G401.6 (cell line): ENCODE measurements at regions not wholly inside any gene's neighbourhood (a gene's known extent, or its start where the extent isn't known, plus 50 kb on each side); places are given as distances from the start of the nearest gene placed in this dataset.
A peak's percentile ranks its signal among the peaks of the same experiment; 100 is the strongest.
"Not testable (repeated sequence)": the region's sequence is repeated elsewhere in the genome, so short reads cannot be mapped to it uniquely, and the experiment has no call there.

Experiments used
- FAIRE-seq: peaks from 2 replicates; lab custom pipeline; 2012; peaks lifted over from hg19 to GRCh38; lab: Jason Lieb, UNC

DNA sequence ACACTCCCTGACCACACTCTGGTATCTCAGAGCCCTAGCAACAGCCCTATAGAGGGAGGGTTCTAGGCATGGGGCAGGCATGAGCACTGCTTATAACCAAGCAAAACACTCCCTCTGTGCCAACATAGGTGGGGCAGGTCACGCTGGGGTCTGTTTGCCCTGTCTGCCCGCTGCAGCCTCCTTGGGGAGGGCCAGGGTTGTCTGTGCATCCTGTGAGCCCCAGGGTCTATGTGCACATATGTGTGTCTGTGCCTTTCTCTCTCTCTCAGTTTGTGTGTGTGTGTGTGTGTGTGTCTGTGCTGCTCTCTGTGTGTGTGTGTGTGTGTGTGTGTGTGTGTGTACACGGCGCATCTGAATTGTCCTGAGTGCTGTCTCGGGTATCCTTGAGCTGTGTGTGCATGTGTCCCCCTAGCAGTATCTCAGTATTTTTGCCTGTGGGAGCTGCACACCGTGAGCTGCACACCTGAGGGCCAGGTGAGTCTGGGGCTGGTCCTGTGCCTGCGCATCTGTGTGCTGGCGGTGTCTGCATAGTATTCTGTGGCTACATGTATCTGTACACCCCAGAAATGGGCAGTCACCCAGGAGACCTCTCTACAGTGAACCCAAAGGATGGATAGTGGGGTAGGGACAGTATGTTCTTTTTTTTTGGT, 121.5 kb downstream of the LAT start:
- not testable (repeated sequence) for FAIRE-seq

DNA sequence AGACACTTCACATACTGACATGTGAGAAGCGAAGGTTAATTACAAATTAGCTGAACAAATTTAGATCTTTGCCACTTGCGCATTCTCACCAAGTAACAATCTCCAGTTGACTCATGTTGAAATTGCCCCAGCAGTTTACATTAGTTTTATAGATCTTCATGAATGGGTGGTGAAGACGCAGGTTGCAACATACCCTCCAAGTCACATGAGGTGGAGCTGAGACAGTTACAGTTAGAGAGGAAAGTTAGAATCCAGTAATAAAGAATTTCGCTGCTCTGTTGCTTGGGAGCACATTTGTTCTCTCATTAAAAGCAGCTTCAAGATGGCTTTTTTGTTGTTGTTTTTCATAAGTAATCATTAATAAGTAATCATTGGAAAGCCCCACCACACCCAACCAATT, 119.7 kb downstream of the LAT start:
- FAIRE-seq, result peak; percentile 28

DNA sequence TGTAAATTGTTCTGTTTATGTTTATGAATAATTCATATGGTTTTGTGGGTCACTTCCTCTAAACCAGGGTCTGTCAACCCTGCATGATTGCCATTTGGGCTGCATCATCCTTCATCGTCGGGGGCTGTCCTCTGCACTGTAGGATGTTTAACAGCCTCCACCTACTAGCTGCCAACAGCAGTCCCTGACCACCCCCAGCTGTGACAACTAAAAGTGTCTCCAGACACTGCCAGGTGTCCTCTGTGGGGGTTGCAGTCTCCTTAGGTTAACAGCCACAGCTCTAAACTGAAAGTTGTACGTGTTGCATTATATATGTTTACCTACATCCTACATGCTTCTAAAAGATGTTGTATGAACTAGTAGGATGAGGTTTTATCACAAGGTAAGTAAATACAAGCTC, 113.1 kb downstream of the LAT start:
- FAIRE-seq, result not testable (repeated sequence)

DNA sequence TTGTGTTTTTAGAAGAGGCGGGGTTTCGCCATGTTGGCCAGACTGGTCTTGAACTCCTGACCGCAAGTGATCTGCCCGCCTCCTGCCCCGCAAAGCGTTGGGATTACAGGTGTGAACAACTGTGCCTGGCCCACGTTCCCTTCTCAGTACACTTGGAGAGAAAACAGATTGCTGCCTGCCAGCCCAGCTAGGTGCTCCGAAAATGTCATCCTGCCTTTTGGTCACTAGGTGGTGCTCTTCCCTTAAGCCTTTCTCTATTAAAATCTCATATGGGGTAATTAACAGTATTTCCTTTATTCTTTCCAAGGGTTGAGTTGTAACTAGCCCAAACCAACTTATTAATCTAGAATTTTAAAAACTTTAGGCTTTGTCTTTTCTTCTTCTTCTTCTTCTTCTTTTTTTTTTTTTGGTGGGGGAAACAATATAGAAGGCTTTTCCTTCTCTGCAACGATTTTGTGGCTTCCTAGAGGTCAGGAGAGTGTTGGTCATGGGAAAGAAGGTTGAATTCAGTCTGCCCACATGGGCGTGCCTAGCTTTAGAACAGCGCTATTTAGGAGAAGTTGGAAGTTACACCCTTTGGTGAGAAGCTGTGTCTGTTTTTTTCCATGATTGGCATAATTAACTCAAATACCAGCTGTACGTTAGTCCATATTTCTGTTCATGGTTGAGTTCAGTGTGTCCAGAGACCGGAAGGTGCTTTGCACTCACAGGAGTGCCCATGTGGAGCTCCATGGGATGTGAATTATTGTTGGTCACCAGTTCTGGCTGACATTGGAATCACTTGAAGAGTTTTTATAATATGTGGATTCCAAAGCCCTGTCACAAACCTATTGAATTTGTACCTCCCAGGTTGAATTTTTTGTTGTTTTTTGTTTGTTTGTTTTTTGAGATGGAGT, 110.1 kb downstream of the LAT start:
- peak; percentile 79 for FAIRE-seq

DNA sequence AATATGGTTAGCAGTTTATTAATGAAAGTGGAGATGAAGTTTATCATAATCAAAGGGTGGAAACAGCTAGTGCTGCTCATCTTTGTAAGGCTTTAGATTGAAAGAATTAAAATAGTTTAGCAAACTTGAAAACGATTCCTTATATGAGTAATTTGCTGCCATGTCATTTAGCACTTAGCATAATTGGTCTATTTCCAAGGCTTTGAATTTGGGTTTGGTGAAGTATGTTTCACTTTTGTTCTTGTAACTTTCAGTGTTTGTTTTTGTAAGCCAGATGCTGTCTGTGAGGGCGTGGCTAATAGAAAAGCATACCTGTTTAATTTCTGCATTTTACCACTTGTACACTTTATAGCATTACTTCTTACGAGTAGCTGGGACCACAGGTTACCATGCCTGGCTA, 109.5 kb downstream of the LAT start:
- FAIRE-seq, result not testable (repeated sequence)

DNA sequence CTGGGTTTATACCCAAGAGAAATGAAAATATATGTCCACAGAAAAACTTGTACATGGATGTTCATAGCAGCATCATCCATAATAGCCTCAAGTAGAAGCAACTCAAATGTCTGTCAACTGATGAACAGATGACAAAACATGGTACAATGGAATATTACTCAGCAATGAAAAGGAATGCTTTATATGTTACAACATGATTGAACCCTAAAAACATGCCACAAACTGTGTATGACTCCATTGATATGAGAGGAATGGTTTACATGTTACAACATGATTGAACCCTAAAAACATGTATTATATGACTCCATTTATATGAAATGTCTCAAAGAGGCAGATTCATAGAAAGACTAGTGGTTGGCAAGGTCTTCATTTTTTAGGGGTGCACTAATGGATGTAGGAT, 104.8 kb downstream of the LAT start:
- not testable (repeated sequence) for FAIRE-seq

DNA sequence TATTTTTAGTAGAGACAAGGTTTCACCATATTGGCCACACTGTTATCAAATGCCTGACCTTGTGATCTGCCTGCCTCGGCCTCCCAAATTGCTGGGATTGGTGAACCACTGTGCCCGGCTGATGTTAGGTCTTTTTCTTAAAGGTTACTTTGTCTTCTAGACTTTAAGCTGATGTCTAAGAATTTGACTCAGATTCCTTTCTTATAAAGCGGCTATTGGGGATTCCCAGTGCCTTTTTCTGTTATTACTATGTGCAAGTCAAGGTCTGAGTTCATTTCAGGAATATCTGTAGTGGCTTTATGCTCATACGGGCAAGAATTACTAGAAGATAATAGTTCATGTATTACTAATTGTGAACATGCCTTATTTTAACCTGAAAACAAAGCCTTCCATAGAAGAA, 102.8 kb downstream of the LAT start:
- FAIRE-seq, result not testable (repeated sequence)

DNA sequence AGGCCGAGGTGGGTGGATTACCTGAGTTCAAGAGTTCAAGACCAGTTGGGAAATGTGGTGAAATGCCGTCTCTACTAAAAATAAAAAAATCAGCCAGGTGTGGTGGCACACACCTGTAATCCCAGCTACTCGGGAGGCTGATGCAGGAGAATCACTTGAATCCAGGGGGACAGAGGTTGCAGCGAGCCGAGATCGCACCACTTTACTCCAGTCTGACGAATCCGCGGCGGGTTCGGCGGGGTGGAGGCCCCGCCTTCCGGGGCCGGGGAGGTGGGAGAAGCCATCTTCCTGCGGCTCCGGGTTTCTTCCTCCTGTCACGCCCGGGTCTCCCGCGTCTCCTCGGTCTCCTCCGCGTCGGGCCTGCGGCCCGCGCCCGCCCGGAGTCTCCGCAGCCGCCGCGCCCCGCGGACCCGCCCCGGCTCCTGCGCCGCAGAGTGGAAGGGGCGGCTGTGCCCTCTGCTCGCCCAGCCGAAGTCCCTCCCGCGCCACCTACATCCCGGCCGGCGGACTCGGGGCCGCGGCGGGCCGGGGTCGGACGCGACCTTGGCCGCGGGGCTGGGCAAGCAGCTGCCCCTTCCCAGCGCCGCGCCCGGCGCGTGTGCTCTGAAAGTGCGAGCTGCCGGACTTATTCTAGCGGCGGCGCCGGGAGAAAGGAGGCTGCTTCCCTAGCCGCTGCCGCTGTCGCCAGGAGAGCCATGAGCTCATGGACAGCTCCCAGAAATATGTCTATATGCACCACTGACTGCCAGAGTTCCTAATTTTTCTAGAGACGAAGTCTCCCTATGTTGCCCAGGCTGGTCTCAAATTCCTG, 97.2 kb downstream of the LAT start:
- not testable (repeated sequence) for FAIRE-seq

DNA sequence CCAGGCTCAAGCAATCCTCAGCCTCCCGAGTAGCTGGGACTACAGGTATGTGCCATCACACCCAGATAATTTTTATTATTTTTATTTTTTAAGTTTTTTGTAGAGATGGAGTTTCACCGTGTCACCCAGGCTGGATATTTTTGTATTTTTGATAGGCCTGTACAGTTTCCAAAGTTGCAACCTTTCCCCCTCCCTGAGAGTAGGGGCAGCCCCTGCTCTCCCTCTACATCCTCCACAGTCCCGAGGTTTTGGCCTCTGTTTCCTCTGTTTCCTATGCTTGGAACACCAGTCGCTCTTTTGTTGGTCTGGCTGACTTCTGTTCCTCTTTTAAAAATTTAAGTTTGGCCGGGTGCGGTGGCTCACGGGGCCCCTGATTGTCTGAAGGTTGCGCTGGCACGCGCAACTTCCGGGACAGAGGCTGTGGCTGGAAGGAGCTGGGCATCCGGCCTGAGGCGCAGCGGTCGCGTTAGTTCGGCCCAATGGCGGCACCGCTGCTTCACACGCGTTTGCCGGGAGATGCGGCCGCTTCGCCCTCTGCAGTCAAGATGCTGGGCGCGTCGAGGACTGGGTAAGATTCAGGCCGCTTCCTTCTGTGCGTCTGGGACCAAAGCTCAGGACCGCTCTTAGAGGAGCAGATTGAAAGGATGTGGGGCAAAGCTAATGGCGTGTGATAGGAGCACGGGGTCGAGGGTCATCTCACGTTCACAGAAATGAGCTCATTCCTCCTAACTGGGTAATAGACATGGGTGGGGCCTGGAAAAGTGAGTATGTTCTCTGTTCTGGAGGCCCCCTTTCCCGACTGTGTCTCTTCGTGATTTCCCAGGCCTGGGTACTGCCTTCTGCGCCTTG, 89.9 kb downstream of the LAT start:
- not testable (repeated sequence) for FAIRE-seq

DNA sequence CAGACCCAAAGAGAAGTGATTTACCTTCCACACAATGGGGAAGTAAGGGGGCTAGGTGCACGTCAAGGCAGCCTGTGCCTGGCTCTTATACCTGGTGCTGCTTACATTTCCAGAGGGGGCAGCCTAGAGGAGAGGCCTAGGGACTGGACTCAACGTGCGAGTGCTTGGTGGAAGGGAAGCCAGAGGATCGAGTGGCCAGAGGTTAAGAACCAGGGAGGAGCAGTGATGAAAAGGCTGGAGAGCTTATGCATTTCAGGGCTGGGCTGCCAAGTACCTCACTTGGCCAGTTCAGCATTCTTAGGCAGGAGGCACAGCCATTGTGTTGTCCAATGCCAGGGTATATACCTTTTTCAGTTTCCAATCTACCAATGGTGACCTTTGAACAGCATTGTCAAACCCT, 77.4 kb downstream of the LAT start:
- not testable (repeated sequence) for FAIRE-seq

DNA sequence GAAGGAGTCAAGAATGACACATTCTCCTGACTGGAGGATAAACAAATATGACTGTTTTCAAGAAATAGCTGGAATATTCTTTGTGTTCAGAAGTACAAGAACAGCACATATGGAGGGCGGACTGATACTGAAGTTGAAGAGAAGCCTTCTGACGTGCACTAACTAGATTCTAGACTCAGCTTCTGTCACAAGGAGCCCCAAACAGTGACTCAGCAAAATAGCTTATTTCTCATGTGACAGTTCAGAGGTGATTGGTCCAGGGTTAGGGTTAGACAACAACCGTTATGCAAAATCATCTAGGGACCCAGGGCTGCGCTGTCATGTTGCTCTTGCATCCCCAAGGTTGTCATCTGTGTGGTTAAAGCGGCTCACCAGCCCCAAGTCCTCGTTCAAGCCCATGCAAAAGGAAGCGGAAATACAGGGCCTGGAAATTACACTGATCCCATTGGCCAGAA, 76.6 kb downstream of the LAT start:
- not testable (repeated sequence) for FAIRE-seq

DNA sequence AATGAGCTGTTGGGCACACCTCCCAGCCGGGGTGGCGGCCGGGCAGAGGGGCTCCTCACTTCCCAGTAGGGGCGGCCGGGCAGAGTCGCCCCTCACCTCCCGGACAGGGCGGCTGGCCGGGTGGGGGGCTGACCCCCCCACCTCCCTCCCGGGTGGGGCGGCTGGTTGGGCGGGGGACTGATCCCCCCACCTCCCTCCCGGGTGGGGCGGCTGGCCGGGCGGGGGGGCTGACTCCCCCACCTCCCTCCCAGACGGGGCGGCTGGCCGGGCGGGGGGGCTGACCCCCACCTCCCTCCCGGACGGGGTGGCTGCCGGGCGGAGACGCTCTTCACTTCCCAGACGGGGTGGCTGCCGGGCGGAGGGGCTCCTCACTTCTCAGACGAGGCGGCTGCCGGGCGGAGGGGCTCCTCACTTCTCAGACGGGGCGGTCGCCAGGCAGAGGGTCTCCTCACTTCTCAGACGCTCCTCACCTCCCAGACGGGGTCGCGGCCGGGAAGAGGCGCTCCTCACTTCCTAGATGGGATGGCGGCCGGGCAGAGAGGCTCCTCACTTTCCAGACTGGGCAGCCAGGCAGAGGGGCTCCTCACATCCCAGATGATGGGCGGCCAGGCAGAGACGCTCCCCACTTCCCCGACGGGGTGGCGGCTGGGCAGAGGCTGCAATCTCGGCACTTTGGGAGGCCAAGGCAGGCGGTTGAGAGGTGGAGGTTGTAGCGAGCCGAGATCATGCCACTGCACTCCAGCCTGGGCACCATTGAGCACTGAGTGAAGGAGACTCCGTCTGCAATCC, 75.4 kb downstream of the LAT start:
- not testable (repeated sequence) for FAIRE-seq

DNA sequence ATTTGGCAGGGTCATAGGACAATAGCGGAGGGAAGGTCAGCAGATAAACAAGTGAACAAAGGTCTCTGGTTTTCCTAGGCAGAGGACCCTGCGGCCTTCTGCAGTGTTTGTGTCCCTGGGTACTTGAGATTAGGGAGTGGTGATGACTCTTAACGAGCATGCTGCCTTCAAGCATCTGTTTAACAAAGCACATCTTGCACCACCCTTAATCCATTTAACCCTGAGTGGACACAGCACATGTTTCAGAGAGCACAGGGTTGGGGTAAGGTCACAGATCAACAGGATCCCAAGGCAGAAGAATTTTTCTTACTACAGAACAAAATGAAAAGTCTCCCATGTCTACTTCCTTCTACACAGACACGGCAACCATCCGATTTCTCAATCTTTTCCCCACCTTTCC, 74.7 kb downstream of the LAT start:
- FAIRE-seq, result not testable (repeated sequence)
